ENCODE measurements at regions not wholly inside any gene's neighbourhood (a gene's known extent, or its start where the extent isn't known, plus 50 kb on each side); places are given as distances from the start of the nearest gene placed in this dataset.
A peak's percentile ranks its signal among the peaks of the same experiment; 100 is the strongest.

- Histone ChIP-seq H3K4me1 (no peaks in the 10 kb centered on the region), H3K36me3 (no peaks in the 10 kb centered on the region), H3K9me3 (peaks cover 0 to 15% (median 5%) of the 10 kb centered on the region in 8 donors), H3K27me3 (replicated peaks in 1 of 7) (no peaks in the 10 kb centered on the region), H3K4me3 (no peak overlapping the region), H3K27ac (no peak overlapping the region)
- TF ChIP-seq POLR2AphosphoS5 (IDR thresholded peaks at IDR 0.05) (no peak), POLR2A (IDR thresholded peaks at IDR 0.05) (no peak)
- TF ChIP-seq, protein P1, sequence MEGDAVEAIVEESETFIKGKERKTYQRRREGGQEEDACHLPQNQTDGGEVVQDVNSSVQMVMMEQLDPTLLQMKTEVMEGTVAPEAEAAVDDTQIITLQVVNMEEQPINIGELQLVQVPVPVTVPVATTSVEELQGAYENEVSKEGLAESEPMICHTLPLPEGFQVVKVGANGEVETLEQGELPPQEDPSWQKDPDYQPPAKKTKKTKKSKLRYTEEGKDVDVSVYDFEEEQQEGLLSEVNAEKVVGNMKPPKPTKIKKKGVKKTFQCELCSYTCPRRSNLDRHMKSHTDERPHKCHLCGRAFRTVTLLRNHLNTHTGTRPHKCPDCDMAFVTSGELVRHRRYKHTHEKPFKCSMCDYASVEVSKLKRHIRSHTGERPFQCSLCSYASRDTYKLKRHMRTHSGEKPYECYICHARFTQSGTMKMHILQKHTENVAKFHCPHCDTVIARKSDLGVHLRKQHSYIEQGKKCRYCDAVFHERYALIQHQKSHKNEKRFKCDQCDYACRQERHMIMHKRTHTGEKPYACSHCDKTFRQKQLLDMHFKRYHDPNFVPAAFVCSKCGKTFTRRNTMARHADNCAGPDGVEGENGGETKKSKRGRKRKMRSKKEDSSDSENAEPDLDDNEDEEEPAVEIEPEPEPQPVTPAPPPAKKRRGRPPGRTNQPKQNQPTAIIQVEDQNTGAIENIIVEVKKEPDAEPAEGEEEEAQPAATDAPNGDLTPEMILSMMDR (IDR thresholded peaks at IDR 0.05 in 8 of 11, conservative IDR thresholded peaks at IDR 0.05 in 3 of 11) = no peak
- no peak for DNase-seq
- intact Hi-C loops (cut with DNase I; ENCODE audit: low total_unique reads) = no loop called here
Observed at GRCh38 chr2:195326537-195326936, 330.5 kb upstream of the SLC39A10 start.

DNA sequence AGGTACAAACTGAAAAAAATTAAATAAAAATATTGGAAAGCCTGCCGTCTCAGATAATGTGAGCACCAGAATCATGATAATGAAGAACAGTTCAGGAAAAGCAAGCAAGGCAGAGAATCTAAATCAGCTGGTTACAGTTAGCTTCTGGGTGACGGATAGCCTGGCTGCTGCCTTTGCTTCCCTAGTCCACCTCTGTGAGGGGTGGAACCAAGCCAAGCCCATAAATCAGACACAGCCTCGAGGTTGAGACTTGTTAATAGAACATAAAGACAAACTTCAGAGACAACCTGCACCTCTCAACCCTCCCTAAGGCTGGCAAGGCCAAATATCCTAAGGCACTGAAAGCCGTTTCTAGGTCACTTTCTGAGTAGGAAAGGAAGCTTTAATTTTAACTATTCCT, 334.7 kb upstream of the SLC39A10 start:
- H3K27ac ChIP-seq = peak overlapping the region in 1 of 8 donors; percentile 19
- no peak overlapping the region for H3K4me3 ChIP-seq
- 31 to 41% (median 35%) methylated on average over 4 of the region's 4 CpGs for WGBS, 5 donors
- H3K4me1 ChIP-seq = peaks cover 0 to 8% (median 0%) of the 10 kb centered on the region in 6 donors
- no peak for DNase-seq
- intact Hi-C loops (cut with DNase I; ENCODE audit: low total_unique reads) = no loop called here
- TF ChIP-seq, protein P1 (IDR thresholded peaks at IDR 0.05 in 8 of 11, conservative IDR thresholded peaks at IDR 0.05 in 3 of 11) = no peak
- TF ChIP-seq POLR2AphosphoS5 (IDR thresholded peaks at IDR 0.05) (no peak), POLR2A (IDR thresholded peaks at IDR 0.05) (no peak)
- no peaks in the 10 kb centered on the region for H3K27me3 ChIP-seq (replicated peaks in 1 of 7)
- peaks cover 0 to 11% (median 3%) of the 10 kb centered on the region in 8 donors for H3K9me3 ChIP-seq
- H3K36me3 ChIP-seq = no peaks in the 10 kb centered on the region

- Histone ChIP-seq H3K4me1 (peaks cover 0 to 8% (median 0%) of the 10 kb centered on the region in 6 donors), H3K4me3 (no peak overlapping the region), H3K27ac (no peak overlapping the region), H3K36me3 (no peaks in the 10 kb centered on the region), H3K9me3 (peaks cover 0 to 11% (median 3%) of the 10 kb centered on the region in 8 donors), H3K27me3 (replicated peaks in 1 of 7) (no peaks in the 10 kb centered on the region)
- WGBS, 5 donors = 71 to 95% (median 78%) methylated on average over 1 of the region's 1 CpG
- DNase-seq = no peak
- intact Hi-C loops (cut with DNase I; ENCODE audit: low total_unique reads) = no loop called here
- TF ChIP-seq, protein P1 (IDR thresholded peaks at IDR 0.05 in 8 of 11, conservative IDR thresholded peaks at IDR 0.05 in 3 of 11) = no peak
- TF ChIP-seq POLR2AphosphoS5 (IDR thresholded peaks at IDR 0.05) (no peak), POLR2A (IDR thresholded peaks at IDR 0.05) (no peak)
Observed at GRCh38 chr2:195320413-195320973, 336.5 kb upstream of the SLC39A10 start.

DNA sequence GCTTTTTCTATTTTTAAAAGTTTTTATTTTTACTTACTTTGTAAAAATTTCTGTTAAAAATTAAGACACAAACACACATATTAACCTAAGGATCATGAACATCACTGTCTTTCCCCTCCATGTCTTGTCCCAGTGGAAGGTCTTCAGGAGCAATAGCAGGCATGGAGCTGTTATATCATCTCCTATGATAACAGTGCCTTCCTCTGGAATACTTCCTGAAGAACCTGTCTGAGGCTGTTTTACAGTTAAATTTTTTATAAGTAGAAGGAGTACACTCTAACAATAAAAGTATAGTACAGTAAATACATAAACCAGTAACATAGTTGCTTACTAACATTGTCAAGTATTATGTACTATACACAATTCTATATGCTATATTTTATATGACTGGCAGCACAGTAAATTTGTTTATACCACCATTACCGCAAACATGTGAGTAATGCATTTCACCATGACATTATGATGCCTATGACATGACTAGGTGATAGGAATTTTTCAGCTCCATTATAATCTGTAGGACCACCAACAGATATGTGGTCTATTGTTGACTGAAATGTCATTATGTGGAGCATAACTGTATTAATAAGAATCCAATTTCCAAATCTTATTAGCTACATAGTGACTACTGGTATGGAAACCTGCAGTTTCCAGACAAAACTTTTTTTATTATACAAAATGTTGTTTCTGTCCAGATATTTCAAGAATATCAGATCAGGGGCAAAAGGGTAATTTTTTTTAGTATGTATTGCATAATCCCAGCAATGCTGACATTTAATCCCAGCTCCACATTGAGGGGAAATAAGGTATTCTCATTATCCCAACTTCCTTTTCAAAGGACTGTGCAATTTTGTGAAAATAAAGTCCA, 337.2 kb upstream of the SLC39A10 start:
- Histone ChIP-seq H3K36me3 (no peaks in the 10 kb centered on the region), H3K4me3 (no peak overlapping the region)

More for the DNA sequence above, 337.2 kb upstream of the SLC39A10 start:
- Histone ChIP-seq H3K27ac (no peak overlapping the region), H3K27me3 (replicated peaks in 1 of 7) (no peaks in the 10 kb centered on the region), H3K9me3 (peaks cover 0 to 11% (median 3%) of the 10 kb centered on the region in 8 donors), H3K4me1 (peaks cover 0 to 8% (median 0%) of the 10 kb centered on the region in 6 donors)
- 0 to 61% (median 52%) methylated on average over 1 of the region's 1 CpG for WGBS, 5 donors
- DNase-seq = no peak
- intact Hi-C loops (cut with DNase I; ENCODE audit: low total_unique reads) = loop anchor here (10.0 kb wide), 1 partner anchor 1155 kb away; no protein-coding TSS in a partner anchor
- TF ChIP-seq POLR2A (IDR thresholded peaks at IDR 0.05) (no peak), POLR2AphosphoS5 (IDR thresholded peaks at IDR 0.05) (no peak)
- TF ChIP-seq, protein P1 (IDR thresholded peaks at IDR 0.05 in 8 of 11, conservative IDR thresholded peaks at IDR 0.05 in 3 of 11) = no peak

Data from spleen (tissue), 11 donors.